ENCODE measurements at regions not wholly inside any gene's neighbourhood (a gene's known extent, or its start where the extent isn't known, plus 50 kb on each side); places are given as distances from the start of the nearest gene placed in this dataset.
"Not testable (repeated sequence)": the region's sequence is repeated elsewhere in the genome, so short reads cannot be mapped to it uniquely, and the experiment has no call there.

DNA sequence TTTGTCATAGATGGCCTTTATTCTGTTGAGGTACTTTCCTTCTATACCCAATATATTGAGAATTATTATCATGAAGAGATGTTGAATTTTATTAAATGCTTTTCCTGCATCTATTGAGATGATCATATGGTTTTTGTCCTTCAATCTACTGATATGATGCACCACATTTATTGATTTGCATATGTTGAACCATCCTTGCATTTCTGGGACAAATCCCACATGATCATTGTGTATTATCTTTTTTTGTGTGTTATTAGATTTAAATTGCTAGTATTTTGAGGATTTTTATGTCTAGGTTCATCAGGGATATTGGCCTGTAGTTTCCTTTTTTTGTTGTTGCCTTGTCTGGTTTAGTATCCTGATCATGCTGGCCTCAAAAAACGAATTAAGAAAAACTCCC, 124.5 kb upstream of the CES5A start:
- ChIA-PET POLR2A (no interaction called here), CTCF (no interaction called here)
- H3K9me3 Mint-ChIP-seq = peaks cover 13% of the 10 kb centered on the region
- no peak overlapping the region for H3K27ac Mint-ChIP-seq
- peaks cover 6% of the 10 kb centered on the region for H3K27me3 Mint-ChIP-seq
- DNase-seq = no peak
- H3K4me3 Mint-ChIP-seq = no peak overlapping the region
- H3K36me3 Mint-ChIP-seq = no peaks in the 10 kb centered on the region
- no peaks in the 10 kb centered on the region for H3K4me1 Mint-ChIP-seq (ENCODE audit: low read depth)
- intact Hi-C loops (cut with micrococcal nuclease) = no loop called here

DNA sequence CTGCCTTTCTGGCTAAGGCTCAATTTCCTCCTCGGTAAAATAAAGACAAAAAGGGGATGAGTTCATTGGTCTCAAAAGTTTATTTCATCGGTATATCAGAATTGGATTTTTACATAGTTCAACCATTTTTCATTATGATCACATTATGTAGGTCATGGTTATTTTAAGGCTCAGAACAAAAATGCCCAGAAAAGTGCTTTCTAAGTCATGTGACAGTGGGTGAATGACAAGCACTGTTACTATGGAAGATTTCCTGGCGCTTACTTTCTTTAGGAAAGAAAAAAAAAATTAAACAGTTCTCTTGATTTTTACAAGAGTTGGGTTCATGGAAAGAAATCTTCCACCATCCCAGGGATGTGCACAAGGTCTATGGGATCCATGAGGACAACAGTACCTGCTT, 117.9 kb upstream of the CES5A start:
- POLR2A ChIA-PET = no interaction called here
- H3K4me3 Mint-ChIP-seq = no peak overlapping the region
- intact Hi-C loops (cut with micrococcal nuclease) = no loop called here
- peaks cover 5% of the 10 kb centered on the region for H3K27me3 Mint-ChIP-seq
- peaks cover 3% of the 10 kb centered on the region for H3K9me3 Mint-ChIP-seq
- CTCF ChIA-PET = interaction anchor here (0.6 kb wide), 1 partner anchor 50 kb away, joined by 3 read pairs; no protein-coding TSS in a partner anchor
- no peak for DNase-seq
- H3K4me1 Mint-ChIP-seq (ENCODE audit: low read depth) = no peaks in the 10 kb centered on the region
- H3K27ac Mint-ChIP-seq = no peak overlapping the region
- no peaks in the 10 kb centered on the region for H3K36me3 Mint-ChIP-seq

DNA sequence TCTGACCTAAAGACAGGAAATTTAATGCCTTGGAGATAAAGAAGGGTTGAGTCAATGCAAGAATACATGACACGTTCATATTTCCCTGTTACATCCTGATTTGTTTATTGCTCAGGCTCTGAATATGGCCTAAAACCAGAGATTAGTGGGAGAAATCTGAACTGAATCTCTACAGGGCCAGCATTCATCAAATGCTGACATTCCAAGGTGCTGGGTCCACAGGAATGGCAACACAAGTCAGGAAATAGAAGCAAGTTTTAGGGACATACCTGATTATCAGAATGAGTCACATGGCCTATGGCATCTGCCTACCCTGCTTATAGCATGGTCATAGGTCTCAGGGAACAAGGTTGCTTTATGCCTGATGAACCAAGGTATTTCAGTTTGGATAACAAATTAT, 117.4 kb upstream of the CES5A start:
- CTCF ChIA-PET = no interaction called here
- H3K4me3 Mint-ChIP-seq = no peak overlapping the region
- intact Hi-C loops (cut with micrococcal nuclease) = no loop called here
- POLR2A ChIA-PET = no interaction called here
- DNase-seq = no peak
- H3K27me3 Mint-ChIP-seq = peaks cover 5% of the 10 kb centered on the region
- no peaks in the 10 kb centered on the region for H3K9me3 Mint-ChIP-seq
- no peaks in the 10 kb centered on the region for H3K4me1 Mint-ChIP-seq (ENCODE audit: low read depth)
- H3K27ac Mint-ChIP-seq = no peak overlapping the region
- H3K36me3 Mint-ChIP-seq = no peaks in the 10 kb centered on the region

DNA sequence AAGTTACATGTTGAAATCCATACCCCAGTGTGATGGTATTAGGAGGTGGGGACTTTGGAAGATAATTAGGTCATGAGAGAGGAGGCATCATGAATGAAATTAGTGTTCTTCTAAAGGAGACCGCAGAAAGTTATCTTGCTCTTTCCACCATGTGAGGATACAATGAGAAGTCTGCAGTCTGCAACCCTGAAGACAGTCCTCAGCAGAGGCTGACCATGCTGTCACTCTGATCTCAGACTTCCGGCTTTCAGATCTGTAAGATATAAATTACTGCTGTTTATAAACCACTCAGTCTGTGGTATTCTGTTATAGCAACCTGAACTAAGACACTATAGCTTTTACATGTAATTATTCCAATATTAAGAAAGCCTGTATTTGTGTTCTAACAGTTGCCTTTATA, 116.7 kb upstream of the CES5A start:
- Mint-ChIP-seq H3K4me3 (no peak overlapping the region), H3K36me3 (no peaks in the 10 kb centered on the region), H3K9me3 (no peaks in the 10 kb centered on the region), H3K4me1 (ENCODE audit: low read depth) (no peaks in the 10 kb centered on the region), H3K27ac (no peak overlapping the region), H3K27me3 (peaks cover 5% of the 10 kb centered on the region)
- CTCF ChIA-PET = no interaction called here
- no peak for DNase-seq
- intact Hi-C loops (cut with micrococcal nuclease) = no loop called here
- POLR2A ChIA-PET = no interaction called here

DNA sequence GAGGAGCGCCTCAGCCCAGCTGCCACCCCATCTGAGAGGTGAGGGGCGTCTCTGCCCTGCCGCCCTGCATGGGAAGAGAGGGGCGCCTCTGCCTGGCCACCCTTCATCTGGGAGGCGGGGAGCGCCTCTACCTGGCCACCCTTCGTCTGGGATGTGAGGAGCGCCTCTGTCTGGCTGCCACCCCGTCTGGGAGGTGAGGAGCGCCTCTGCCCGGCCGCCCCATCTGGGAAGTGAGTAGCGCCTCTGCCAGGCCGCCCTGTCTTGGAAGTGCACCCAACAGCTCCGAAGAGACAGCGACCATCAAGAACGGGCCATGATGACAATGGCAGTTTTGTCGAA, 114.4 kb upstream of the CES5A start:
- no peak overlapping the region for H3K27ac Mint-ChIP-seq
- no peaks in the 10 kb centered on the region for H3K4me1 Mint-ChIP-seq (ENCODE audit: low read depth)
- ChIA-PET CTCF (no interaction called here), POLR2A (no interaction called here)
- no peaks in the 10 kb centered on the region for H3K36me3 Mint-ChIP-seq
- DNase-seq = no peak
- H3K9me3 Mint-ChIP-seq = no peaks in the 10 kb centered on the region
- intact Hi-C loops (cut with micrococcal nuclease) = no loop called here
- H3K4me3 Mint-ChIP-seq = no peak overlapping the region
- peaks cover 7% of the 10 kb centered on the region for H3K27me3 Mint-ChIP-seq

DNA sequence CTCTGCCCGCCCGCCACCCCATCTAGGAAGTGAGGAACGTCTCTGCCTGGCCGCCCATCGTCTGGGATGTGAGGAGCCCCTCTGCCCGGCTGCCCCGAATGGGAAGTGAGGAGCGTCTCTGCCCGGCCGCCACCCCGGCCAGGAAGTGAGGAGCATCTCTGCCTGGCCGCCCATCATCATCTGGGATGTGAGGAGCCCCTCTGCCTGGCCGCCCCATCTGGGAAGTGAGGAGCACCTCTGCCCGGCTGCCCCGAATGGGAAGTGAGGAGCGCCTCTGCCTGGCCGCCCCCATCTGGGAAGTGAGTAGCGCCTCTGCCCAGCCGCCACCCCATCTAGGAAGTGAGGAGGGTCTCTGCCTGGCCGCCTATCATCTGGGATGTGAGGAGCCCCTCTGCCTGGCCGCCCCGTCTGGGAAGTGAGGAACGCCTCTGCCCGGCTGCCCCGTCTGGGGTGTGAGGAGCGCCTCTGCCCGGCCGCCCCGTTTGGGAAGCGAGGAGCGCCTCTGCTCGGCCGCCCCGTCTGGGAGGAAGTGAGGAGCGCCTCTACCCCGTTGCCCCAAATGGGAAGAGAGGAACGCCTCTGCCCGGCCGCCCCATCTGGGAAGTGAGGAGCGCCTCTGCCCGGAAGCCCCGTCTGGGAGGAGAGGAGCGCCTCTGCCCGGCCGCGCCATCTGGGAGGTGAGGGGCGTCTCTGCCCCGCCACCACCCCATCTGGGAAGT, 113.8 kb upstream of the CES5A start:
- H3K4me3 Mint-ChIP-seq; CTCF ChIA-PET; H3K9me3 Mint-ChIP-seq; H3K4me1 Mint-ChIP-seq (ENCODE audit: low read depth); H3K27ac Mint-ChIP-seq; H3K27me3 Mint-ChIP-seq; intact Hi-C loops (cut with micrococcal nuclease); H3K36me3 Mint-ChIP-seq; DNase-seq; POLR2A ChIA-PET: not testable (repeated sequence)

DNA sequence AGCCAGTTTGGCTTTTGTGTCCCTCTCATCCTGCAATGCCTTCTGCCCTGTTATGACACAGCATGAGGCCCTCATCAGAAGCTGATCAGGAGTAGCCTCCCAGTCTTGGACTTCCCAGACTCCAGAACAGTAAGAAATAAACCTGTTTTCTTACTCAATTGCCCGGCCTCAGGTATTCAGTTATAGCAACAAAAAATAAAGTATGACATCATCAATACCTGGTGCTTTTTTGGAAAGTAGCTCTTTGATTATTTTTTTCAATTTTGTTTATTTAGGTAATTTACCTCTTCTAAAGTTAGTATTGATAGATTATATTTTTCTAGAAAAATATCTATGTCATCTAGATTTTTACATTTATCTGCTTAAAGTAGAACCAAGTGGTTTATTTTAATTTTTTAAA, 112.8 kb upstream of the CES5A start:
- ChIA-PET CTCF (no interaction called here), POLR2A (no interaction called here)
- Mint-ChIP-seq H3K9me3 (no peaks in the 10 kb centered on the region), H3K36me3 (no peaks in the 10 kb centered on the region), H3K4me3 (no peak overlapping the region), H3K27ac (no peak overlapping the region), H3K27me3 (peaks cover 3% of the 10 kb centered on the region), H3K4me1 (ENCODE audit: low read depth) (no peaks in the 10 kb centered on the region)
- DNase-seq = no peak
- intact Hi-C loops (cut with micrococcal nuclease) = no loop called here

DNA sequence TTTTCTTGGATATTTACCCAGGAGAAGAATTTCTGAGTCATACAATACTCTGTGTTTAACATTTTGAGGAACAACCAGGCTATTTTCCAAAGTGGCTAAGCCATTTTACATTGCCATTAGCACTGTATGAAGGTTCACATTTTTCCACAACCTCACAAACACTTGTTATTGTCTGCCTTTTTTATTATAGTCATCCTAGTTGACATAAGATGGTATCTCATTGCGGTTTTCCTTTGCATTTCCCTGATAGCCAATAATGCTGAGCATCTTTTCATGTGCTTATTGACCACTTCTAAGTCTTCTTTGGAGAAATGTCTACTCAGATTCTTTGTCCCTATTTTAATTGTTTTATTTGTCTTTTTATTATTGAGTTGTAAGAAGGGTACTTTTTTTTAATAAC, 107.4 kb upstream of the CES5A start:
- no peaks in the 10 kb centered on the region for H3K36me3 Mint-ChIP-seq
- intact Hi-C loops (cut with micrococcal nuclease) = no loop called here
- no peak overlapping the region for H3K4me3 Mint-ChIP-seq
- POLR2A ChIA-PET = no interaction called here
- H3K4me1 Mint-ChIP-seq (ENCODE audit: low read depth) = no peaks in the 10 kb centered on the region
- H3K27me3 Mint-ChIP-seq = peaks cover 2% of the 10 kb centered on the region
- CTCF ChIA-PET = no interaction called here
- H3K9me3 Mint-ChIP-seq = no peaks in the 10 kb centered on the region
- no peak overlapping the region for H3K27ac Mint-ChIP-seq
- DNase-seq = no peak

DNA sequence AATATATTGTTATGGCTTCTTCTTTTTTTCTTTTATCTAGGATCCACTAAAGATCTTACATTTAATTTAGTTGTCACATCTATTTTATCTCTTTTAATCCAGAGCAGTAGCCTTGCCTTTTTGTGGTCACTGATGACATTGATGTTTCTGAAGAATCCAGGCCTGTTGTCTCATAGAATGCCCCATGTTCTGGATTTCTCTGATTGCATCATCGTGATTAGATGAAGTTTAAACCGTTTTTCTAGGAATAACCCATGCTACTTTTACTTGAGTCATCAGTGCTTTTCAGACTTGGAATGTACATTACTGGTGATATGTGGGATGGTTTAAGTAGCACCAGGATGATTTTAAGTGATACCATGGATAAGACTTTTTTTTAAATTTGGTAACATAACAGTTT, 106.4 kb upstream of the CES5A start:
- CTCF ChIA-PET = no interaction called here

DNA sequence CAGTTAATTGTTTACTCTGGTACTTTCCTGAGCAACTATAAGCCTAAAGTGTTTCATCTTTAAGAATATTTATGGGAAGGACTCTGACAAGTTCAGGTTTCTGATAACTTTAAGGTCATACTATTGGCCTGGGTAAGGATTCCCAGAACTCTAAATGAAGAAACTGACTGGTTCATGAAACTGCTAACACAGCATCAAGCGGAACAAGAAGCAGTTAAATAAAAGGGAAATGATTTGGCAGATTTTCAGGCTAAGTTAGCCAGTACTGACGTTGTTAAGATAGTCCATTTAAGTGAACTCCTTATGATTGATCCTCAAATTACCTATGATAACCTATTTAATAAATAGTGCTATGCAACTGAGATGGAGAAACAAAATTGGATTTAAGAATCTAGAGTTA, 101.6 kb upstream of the CES5A start:
- Mint-ChIP-seq H3K4me1 (ENCODE audit: low read depth) (no peaks in the 10 kb centered on the region), H3K9me3 (no peaks in the 10 kb centered on the region), H3K4me3 (no peak overlapping the region), H3K36me3 (no peaks in the 10 kb centered on the region), H3K27me3 (peaks cover 6% of the 10 kb centered on the region), H3K27ac (no peak overlapping the region)
- no peak for DNase-seq
- ChIA-PET CTCF (no interaction called here), POLR2A (no interaction called here)
- intact Hi-C loops (cut with micrococcal nuclease) = no loop called here

More for the DNA sequence above, 106.4 kb upstream of the CES5A start:
- Mint-ChIP-seq H3K4me1 (ENCODE audit: low read depth) (no peaks in the 10 kb centered on the region), H3K27ac (no peak overlapping the region), H3K9me3 (no peaks in the 10 kb centered on the region), H3K36me3 (no peaks in the 10 kb centered on the region), H3K27me3 (no peaks in the 10 kb centered on the region), H3K4me3 (no peak overlapping the region)
- no peak for DNase-seq
- intact Hi-C loops (cut with micrococcal nuclease) = no loop called here
- POLR2A ChIA-PET = no interaction called here

DNA sequence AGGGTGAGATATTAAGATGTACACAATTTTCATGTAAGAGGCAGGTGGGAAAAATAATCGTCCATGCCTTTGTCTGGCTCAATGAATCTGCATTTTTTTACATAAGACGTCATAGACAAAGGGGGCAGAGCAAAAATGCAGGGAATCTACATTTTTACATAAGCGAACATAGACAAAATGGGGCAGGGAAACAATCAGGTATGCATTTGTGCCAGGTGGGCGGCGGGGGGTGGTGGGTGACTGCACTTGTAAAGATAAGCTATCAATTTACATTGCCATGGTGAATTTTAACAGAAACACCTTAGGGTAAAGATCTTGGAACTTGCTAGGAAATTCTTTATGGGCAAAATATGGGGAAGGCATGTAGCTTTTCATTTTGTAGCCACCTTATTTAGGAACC, 96.3 kb upstream of the CES5A start:
- Mint-ChIP-seq H3K27ac (no peak overlapping the region), H3K27me3 (peaks cover 7% of the 10 kb centered on the region), H3K36me3 (no peaks in the 10 kb centered on the region), H3K9me3 (no peaks in the 10 kb centered on the region), H3K4me1 (ENCODE audit: low read depth) (no peaks in the 10 kb centered on the region), H3K4me3 (no peak overlapping the region)
- ChIA-PET POLR2A (no interaction called here), CTCF (no interaction called here)
- DNase-seq = no peak
- intact Hi-C loops (cut with micrococcal nuclease) = no loop called here

DNA sequence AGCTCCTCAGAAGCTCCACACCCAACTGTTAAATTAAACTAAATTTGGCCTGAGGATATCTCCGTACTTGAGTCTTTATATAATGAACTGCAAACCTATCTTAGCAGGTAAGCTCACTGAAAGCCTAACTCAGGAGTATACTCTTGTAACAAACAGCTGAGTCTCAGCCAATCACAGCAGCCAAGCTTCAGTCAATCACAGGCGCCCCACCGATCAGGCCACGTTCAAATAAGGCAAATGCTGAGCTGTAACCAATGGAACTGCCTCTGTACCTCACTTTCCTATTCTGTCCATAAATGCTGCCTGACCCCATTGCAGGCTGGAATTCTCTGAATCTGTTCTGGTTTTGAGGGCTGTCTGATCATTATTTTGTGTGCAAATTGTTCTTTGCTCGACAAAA, 93.0 kb upstream of the CES5A start:
- Mint-ChIP-seq H3K4me1 (ENCODE audit: low read depth) (no peaks in the 10 kb centered on the region), H3K27me3 (peaks cover 4% of the 10 kb centered on the region), H3K9me3 (no peaks in the 10 kb centered on the region), H3K36me3 (no peaks in the 10 kb centered on the region), H3K27ac (no peak overlapping the region), H3K4me3 (no peak overlapping the region)
- CTCF ChIA-PET = no interaction called here
- intact Hi-C loops (cut with micrococcal nuclease) = no loop called here
- POLR2A ChIA-PET = no interaction called here
- DNase-seq = no peak

DNA sequence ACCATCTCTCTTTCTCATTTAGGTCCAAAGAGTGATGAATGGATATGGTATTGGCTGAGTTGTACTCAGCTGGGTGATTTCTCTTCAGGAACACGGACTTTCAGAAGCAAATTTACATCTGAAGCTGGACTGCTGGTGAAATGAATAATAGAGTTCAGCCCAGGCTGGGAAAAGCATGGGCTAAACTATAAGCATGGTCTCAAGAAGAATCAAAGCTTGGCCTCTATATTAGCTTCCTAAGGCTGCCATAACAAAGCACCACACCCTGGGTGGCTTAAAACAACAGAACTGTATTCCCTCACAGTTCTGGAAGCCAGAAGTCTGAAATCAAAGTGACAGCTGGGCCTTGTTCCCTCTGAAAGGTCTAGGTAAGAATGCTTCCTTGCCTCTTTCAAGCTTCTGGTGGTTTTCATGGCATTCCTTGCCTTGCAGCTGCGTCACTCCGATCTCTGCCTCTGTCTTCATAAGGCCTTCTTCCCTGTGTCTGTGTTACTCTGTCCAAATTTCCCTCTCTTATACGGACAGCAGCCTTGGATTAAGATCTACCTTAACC, 89.8 kb upstream of the CES5A start:
- intact Hi-C loops (cut with micrococcal nuclease) = no loop called here
- H3K27ac Mint-ChIP-seq = no peak overlapping the region
- peaks cover under 1% of the 10 kb centered on the region for H3K9me3 Mint-ChIP-seq
- ChIA-PET POLR2A (no interaction called here), CTCF (no interaction called here)
- DNase-seq = no peak
- H3K4me3 Mint-ChIP-seq = no peak overlapping the region
- H3K27me3 Mint-ChIP-seq = peaks cover 6% of the 10 kb centered on the region
- no peaks in the 10 kb centered on the region for H3K36me3 Mint-ChIP-seq
- no peaks in the 10 kb centered on the region for H3K4me1 Mint-ChIP-seq (ENCODE audit: low read depth)
